H1 (cell line): ENCODE measurements at regions not wholly inside any gene's neighbourhood (a gene's known extent, or its start where the extent isn't known, plus 50 kb on each side); places are given as distances from the start of the nearest gene placed in this dataset.

Experiments used
- CTCF ChIP-seq, 3 experiments: IDR thresholded peaks; 1 replicate in 2 of 3; 2 replicates in 1 of 3; pipeline versions ENCODE4 v1.5.1 to v1.6.1; 2011; ENCODE audit warnings: low read length in 3 of 3, mild to moderate bottlenecking in 3 of 3, inconsistent platforms in 2 of 3, low read depth in 1 of 3, moderate library complexity in 1 of 3; ENCODE audit not compliant: insufficient read depth in 1 of 3; ENCODE audit errors: control extremely low read depth in 1 of 3
- EZH2 ChIP-seq: fragments of 200-600 bp; sonication (generic); IDR thresholded peaks from 2 replicates; pipeline ENCODE4 v1.7.1; 2012; ENCODE audit warnings: low read depth, mild to moderate bottlenecking, moderate library complexity, low read length, inconsistent platforms; ENCODE audit not compliant: severe bottlenecking
- GABPA ChIP-seq: IDR thresholded peaks from 2 replicates; pipeline ENCODE4 v1.6.1; 2011; ENCODE audit warnings: mild to moderate bottlenecking, low read length, moderate library complexity, borderline replicate concordance; ENCODE audit not compliant: insufficient read depth
- KDM5A ChIP-seq: fragments of 200-600 bp; IDR thresholded peaks from 2 replicates; pipeline ENCODE4 v1.7.1; 2012; ENCODE audit warnings: mild to moderate bottlenecking, low read length, inconsistent platforms, mixed read lengths
- NRF1 ChIP-seq: IDR thresholded peaks from 2 replicates; pipeline ENCODE4 v1.6.1; 2011; ENCODE audit warnings: mild to moderate bottlenecking, low read depth, low read length, improper control_type of control experiment
- RAD21 ChIP-seq, 2 experiments: IDR thresholded peaks in 1 of 2; conservative IDR thresholded peaks in 1 of 2; 2 replicates each; pipeline ENCODE4 v1.6.1; 2011; ENCODE audit warnings: low read depth in 2 of 2, low read length in 2 of 2, improper control_type of control experiment in 1 of 2, inconsistent platforms in 1 of 2, mild to moderate bottlenecking in 1 of 2, moderate library complexity in 1 of 2
- TAF1 ChIP-seq: IDR thresholded peaks from 2 replicates; pipeline ENCODE4 v1.6.1; 2011; ENCODE audit warnings: mild to moderate bottlenecking, low read depth, low read length
- ZNF274 ChIP-seq: IDR thresholded peaks from 2 replicates; pipeline ENCODE4 v1.7.0; 2012; ENCODE audit warnings: low read length, borderline replicate concordance; ENCODE audit errors: extremely low read depth

- no peak for TF ChIP-seq CTCF (IDR thresholded peaks at IDR 0.05; ENCODE audit: control extremely low read depth in 1 of 3, insufficient read depth in 1 of 3, low read depth in 1 of 3, low read length in 3 of 3)
- TF ChIP-seq EZH2: no peak
- TF ChIP-seq TAF1: no peak
- no peak for TF ChIP-seq ZNF274
- no peak for TF ChIP-seq NRF1
- no peak for TF ChIP-seq RAD21 (IDR thresholded peaks at IDR 0.05 in 1 of 2, conservative IDR thresholded peaks at IDR 0.05 in 1 of 2; ENCODE audit: low read depth in 2 of 2, low read length in 2 of 2)
- no peak for TF ChIP-seq KDM5A
- TF ChIP-seq GABPA: no peak
These were observed 151.7 kb downstream of the PRELID2 start for GRCh38 chr5:145683431-145683830.
